CD4-positive, alpha-beta T cell treated with Interferon gamma for 1 hour (primary cell): ENCODE measurements at regions not wholly inside any gene's neighbourhood (a gene's known extent, or its start where the extent isn't known, plus 50 kb on each side); places are given as distances from the start of the nearest gene placed in this dataset.
A peak's percentile ranks its signal among the peaks of the same experiment; 100 is the strongest.

Experiments
- DNase-seq: peaks from one replicate; pipeline ENCODE4 v3.0.0-alpha.2; 2020

DNA sequence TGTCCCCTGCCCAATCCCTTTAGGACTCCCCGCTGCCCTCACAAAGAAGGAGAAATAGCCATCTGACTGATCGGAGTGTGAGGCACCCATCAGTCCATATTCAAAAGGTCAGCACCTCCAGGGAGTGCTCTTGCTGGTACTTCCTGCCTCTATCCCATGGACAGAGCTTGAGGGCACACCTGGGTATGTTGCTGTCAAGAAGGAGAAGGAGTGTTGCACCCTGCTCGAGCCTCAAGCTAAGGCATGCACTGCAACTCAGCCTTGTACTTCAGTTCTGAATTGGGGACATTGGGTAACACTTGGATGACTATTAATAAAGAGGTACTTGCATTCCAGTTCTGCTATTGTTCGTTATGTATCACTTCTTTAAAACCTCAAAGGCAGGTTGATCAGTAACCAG, 190.3 kb upstream of the ZC3H12A start:
- no peak for DNase-seq

DNA sequence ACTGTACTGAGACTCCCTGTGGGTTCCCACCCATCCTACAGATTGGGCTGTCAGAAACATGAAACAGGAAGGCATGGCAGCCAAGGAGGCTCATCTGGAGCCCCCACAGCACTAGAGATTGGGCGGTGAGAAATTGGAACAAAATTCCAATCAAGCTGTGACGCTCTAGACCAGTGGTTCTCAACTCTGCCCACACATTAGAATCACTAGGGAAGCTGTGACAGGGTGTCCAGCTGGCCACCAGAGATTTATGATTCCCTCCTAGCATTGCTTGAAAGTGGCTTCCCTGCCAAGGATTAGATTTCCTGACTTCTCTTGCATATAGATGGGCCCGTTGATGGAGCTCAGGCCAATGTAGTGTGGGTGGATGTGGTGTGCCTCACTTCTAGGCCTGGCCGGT, 187.5 kb upstream of the ZC3H12A start:
- no peak for DNase-seq

DNA sequence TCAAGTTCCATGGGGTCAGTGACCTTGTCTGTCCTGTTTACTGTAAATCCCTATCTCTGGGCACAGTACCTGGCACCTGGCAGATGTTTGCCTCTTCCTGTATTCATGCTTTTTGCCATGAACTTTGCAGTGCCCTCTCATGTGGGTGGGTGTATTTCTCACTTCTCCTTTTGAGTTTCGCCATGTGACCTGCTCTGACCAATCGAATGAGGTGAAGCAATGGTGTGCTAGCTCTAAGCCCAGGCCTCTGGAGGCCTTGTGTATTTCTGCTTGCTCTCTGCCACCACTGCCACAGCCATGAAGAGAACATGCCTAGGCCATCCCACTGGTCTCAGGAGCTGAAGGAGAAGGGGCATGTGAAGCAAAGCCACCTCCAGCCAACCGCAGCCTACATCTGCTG, 185.5 kb upstream of the ZC3H12A start:
- DNase-seq: peak; percentile 68

DNA sequence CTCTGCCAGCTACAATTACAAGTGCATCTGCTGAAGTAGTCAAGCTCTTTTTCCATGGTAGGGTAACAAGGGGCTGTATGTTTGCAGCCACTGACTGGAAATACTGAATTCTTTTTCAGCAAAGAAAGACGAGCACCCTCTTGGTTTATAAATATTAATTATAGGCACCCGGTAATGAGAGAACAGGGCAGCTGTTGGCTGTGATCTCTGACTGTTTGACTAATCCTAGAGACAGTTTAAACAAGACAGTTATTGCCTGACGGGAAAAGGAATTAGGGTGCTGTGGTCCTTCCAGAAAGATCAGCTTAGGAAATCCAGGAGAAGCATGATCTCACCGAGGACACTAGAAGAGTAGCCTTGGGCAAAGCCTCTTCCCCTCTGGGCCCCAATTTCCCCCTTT, 183.7 kb upstream of the ZC3H12A start:
- no peak for DNase-seq

DNA sequence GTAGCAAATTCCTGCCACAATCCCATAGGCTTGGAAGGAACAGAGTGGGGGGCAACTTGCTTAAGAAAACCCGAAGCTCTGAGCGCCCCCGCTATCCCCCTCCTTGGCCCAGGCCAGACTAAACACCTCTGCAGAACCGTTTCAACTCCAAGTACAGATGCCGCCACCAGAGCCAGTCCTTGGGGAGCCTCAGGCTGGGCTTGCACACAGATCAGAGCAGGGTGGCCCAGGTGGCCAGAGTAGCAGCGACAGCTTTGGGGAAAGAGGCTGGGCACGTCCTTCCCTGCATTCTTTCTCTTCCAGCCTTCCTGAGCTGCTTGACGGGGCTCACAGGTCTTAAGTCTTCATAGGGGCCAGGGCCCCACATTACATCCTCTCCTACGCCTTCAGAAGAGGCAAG, 181.6 kb upstream of the ZC3H12A start:
- no peak for DNase-seq

DNA sequence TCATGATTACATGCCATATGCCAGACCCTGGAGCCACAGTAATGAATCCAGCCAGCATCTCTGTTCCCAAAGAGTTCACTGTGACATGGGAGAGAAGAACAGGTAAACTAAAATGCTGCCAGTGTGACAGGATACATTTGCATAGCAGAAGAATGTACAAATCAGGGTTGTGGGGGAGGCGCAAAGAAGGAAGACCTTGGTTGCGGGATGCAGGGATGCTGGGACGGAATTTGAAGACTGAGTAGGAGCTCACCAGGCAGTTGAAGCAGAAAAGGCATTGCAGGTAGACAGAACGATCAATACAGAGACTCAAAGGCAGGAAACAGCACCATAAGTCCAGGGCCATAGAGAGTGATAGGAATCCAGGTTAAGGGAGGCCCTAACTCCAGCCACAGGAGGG, 180.3 kb upstream of the ZC3H12A start:
- no peak for DNase-seq

DNA sequence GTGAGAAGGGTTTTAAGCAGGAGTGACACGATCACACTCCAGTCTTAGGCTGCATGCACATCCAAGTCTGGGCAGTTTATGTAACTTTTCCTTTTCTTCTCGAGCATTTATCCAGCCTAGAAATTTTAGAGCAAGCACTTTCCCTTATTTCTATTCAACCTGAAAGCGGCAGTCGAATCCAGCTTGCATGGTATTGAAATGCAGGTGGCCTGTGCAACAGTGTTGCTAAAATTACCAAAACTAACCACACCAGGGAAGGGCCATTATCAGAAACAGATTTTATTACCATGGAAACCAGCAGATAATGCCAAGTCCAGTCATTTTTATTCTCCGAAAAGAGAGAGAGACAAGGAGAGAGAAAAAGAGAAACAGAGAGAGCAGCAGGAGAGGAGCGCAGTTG, 179.9 kb upstream of the ZC3H12A start:
- DNase-seq: no peak

DNA sequence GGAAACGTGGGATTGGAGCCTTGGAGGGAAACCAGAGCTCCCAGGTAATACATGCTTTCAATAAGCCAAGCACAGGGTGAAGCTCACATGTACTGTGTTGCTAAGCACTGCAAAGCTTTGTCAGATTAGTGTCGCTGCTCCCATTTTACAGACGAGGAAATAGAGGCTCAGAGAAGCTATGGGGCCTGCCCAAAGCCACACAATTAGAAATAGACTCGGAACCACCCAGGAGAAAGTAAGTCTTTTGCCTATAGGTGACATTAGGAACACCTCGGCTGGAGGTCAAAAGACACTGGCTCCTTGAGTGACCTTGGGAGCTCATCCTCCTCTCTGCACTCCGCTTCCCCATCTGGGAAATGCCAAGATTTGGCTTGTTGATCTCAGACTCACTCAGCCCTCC, 175.6 kb upstream of the ZC3H12A start:
- no peak for DNase-seq

DNA sequence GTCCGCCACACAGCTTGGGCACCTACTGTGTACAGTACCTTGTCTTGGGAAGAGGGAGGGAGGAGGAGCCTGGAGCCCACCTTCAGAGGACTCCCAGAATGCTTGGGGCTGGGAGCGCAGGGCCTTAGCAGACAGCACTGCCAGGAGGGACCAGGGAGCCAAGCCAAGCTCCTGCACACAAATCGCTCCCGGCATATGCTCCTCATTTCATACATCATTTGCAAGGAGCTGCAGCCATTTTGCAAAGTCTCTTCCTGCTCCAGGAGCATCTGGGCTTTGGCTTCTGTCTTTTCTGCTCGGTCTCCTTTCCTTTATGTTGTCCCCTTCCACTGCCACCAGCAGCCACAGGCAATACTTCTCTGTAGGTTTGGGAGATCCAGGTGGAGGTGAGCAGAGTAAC, 175.2 kb upstream of the ZC3H12A start:
- no peak for DNase-seq

DNA sequence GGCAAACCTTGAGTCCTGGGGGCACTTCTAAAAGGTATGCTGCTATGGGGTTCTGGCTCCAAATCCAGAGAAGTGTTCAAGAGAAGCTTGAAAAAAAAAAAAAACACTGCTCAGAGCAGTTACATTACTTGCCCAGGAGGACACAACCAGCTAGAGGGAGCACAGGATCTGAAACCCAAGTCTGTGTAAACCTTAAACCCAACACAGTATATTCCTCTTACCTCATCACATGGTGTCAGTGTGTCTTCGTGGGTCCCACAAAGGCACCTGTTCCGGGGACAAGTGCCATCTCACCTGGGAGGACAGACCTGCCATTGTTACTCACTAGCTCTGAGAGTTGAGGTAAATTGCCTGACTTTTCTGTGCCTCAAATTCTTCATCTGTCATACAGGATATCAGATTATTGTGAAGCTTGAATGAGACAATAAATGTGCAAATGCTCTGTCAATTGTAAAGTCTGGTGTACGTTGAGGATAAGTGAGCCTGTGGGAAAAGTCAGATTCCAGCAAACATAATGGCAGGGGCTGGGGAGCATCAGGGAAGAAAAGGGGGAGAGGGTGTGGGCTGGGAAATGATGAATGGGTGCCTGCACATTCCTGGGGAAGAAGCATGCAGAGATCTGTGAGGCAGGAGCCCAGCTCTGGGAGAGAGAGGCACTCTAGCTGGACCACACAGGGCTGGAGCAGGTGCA, 170.4 kb upstream of the ZC3H12A start:
- no peak for DNase-seq

DNA sequence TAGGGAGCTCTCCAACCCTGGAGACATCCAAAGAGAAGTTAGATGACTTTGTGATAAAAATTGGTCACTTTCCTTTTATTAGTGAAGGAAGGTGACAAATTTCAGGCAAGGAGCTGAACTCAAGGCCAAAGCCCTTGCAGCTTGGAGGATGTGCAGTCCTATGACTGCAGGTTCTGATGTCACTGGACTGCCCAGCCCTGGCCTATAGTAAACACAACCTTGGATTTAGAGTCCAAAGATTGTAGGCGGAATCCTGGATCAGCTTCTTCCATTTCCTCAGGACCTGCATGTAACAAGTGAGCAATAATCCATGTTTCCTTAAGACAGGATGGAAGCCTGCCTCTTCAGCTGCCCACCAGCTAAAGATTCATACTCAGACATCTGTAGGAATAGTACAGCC, 169.3 kb upstream of the ZC3H12A start:
- DNase-seq: no peak

DNA sequence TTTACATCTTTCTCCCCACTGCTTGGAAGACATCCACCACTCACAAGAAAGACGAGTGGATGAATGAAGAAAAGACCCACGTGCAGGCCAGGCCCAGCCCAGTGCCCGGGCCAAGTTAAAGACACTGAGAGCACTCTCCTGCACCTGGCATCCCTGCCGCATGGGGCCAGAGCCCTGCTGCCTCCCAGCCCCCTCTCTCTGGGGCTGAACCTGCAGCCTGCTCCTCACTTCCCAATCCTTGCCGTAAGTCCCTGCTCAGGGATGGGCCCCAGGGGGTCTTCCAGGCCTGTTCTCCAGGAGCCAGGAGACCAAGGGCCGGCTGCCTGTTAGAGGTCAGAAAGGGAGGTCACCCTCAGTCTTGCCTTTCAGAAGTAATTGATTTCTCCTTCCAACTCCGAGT, 168.5 kb upstream of the ZC3H12A start:
- DNase-seq: no peak

DNA sequence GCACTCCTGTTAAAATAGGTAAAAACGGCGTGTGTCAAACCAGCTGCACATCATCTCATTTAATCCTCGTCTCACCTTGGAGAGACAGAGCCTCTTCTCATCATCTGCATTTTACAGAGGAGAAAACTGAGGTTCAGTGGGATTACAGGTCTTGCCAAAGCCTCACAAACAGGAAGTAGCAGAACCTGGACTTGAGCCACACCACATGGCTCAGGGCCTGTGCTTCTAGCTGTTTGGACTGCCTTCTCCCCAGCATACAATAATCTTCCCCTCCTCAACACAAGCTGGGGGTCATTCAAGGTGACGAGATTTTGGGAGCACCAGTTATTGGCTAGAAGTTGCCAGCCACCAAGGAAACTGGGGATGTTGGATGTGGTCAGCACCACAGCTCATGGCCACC, 167.9 kb upstream of the ZC3H12A start:
- no peak for DNase-seq

DNA sequence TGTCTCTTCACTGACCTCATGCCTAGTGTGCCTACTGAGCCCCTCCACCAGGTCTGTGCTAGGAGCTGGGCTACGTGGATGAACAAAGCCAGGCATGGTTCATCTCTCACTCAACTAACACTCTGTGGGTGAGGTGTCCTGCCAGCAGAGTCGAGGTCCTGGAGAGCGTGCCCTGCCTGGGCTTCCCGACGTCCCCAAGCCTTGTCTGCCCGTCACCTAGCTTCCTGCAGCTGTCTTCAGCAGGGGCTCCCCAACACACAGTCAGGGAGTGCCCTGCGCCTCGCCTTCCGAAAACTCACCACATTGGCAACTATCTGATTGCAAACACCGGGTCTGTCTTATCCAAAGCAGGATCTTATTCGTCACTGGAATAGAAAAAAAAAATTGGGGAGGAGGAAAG, 167.5 kb upstream of the ZC3H12A start:
- no peak for DNase-seq

DNA sequence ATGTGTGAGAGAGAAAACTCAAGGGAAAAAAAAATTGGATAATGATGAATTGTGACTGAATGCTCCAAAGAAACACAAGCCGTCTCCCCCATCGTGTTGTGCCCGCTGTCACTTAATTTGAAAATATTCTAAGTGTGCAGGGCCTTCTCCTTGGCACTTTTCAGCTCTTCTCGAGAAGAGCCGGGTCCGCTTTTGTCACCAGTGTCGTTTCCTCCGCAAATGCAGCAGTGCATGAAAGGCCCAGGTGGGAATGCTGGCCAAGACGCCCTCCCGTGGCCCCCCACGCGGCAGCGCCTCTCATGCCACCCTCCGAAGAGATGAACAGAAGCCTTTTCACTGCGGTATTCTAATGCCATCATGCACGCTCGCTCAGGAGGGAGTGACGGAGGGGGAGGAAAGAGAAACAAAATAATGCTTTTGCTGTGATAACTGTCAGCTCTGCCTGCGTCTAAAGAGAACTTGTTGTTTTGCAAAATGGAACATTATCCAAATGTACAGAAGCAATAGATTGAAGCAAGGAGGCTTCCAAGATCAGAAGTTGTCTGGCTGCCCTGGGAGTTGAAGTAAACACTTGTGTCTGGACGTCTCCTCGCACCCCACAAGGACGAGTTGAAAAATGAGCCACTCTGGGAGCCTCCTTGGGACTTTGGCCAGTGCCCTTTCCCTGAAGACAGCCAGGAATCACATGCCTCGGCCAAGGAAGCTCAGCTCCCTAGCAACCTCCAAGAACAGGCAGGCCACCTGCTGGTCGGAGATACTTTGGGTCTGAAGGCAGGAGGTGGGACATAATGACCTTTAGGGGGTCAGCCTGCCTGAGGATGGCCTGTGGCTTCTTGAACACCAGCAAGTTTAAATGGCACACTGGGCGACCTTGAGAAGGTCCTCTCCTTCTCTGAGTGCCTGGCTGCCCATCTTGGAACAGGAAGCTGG, 166.1 kb upstream of the ZC3H12A start:
- no peak for DNase-seq

DNA sequence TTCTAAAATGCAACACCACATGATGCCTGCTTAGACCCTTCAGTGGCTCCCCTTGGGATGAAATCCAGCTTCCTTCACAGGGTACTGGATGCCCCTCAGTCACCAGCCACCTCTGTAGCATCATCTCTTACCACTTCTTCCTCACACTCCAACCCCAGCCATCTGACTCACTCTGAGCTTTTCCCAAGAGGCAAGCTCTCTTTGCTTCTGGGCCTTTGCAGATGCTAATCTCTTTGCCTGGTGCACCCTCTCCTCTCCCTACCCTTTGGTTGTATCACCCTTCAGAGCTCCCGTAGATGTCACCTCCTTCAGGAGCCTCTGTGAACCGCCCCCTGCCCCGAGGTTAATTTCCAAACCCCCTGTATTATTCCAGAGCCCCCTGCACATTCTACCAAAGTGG, 164.8 kb upstream of the ZC3H12A start:
- no peak for DNase-seq

DNA sequence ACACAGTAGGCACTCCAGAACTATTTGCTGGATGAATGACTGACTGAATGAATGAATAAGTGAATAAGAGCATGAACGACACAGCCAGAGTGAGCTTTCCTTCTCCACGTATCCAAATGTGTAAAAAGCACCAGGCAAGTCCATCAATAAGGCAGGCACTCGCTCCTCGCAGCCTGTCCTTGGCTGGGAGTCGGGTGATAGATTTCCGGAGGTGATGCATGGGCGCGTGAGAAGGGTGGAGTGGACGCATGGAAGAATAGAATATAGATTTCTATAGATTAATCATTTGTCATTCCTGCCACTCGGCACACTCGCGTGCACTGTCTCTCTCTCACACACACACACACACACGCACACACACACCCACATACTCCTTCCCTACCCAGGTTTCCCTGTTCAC, 164.3 kb upstream of the ZC3H12A start:
- no peak for DNase-seq

DNA sequence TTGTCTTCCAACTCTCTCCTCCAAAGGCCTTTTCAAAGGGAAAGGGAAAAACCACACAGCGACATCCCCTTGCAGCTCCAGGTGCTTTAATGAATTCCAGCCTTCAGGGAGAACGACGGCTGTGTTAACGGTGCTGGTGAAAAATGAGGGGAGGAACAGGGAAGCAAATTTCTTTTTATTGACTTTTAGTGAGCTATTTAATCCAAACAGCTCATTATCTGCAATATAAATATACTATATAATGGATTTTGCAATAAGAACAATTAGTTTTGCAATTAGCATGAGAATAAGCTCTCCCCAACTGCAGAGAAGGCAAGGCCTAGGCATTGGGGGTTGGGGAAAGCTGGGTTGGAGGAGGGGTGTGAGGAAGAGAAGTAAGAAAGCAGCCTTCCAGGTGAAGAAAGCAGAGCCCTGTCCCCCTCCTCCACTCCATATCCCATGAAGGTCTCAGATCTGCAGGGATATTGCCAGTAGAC, 159.0 kb upstream of the ZC3H12A start:
- no peak for DNase-seq

DNA sequence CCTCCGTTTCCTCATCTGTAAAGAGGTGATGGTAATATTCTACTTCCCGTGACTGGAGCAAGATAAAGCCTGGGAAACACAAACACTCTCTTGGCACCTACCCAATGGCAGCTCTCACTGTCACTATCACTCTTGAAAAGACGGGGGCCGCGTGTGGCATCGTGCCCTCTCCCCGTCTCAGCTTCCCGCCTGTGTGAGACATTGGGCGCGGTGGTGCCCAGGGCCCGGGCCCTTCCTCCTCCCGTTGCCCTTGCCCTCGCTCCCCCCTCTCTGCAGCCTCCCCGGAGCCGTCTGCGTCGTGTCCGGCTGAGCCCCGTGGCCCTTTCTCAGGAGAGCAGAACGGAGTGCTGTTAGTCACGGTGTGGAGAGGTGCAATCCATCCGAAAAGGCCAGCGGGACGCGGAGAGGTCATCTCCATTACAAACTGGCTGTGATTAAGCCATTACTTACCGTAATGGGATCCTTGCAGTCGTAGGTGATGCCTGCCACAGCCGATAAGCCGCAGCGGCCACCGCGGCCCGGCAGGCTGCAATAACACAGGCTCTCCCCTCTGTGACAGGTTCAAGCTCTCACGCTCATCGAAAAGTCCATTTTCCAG, 156.4 kb upstream of the ZC3H12A start:
- no peak for DNase-seq

DNA sequence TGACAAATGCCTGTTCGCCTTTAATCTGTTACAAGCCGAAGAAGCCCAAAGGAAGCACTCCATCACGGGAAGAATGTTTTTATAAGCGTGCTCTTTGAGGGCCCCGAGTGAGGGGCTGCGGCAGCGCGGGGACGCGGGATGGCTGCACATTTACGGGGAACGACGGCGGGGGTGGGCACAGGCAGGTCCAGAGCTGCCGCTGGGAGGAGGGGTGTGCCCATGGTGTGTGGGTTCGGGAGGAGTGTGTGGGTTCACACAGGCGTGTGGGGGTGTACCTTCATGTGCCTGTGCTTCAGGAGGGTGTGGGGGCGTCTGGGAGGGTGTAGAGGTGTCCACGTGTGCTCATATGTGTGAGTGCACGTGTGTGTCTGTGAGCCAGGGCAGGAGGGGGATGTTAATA, 155.9 kb upstream of the ZC3H12A start:
- DNase-seq: no peak

DNA sequence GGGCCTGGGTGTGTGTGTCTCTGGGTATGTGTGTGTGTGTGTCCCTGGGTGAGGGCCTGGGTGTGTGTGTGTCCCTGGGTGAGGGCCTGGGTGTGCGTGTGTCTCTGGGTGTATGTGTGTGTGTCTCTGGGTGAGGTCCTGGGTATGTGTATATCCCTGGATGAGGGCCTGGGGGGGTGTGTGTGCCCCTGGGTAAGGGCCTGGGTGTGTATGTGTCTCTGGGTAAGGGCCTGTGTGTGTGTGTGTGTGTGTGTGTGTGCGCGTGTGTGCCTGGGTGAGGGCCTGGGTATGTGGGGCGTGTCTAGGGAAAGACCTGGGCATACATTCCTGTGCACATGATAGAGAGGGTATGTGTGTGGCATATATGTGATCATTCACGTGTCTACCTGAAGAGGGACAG, 155.1 kb upstream of the ZC3H12A start:
- no peak for DNase-seq

DNA sequence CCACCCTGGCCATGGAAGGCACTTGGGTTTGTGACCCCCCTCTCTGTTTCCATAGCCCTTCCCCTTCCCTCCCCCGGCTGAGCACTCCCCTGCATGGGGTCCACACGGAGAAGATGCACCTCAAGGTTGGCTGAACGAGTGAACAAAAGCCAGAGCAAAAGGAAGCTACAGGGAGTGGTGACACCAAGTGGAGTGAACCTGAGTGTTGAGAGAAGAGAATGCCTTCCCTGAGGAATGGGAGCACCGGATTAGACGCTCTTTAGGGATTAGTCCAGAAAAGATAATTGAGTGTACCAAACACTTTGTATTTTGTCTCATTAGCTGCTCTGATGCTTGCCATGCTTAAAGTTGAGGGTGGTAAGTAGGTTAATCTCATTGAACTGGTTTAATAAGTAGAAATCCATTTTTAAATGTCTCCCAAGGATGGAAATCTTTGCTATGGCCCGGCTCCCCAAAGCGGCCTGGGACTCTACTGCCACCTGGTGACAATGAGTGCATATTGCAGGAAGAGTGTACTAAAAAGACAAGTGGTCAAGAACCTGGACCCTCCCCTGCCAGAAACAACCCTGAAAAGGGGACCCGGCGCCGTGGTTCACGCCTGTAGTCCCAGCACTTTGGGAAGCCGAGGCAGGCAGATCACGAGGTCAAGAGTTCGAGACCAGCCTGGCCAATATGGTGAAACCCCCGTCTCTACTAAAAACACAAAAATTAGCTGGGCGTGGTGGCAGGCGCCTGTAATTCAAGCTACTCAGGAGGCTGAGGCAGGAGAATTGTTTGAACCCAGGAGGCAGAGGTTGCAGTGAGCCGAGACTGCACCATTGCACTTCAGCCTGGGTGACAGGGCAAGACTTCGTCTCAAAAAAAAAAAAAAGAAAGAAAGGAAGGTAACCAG, 150.6 kb upstream of the ZC3H12A start:
- DNase-seq: no peak

DNA sequence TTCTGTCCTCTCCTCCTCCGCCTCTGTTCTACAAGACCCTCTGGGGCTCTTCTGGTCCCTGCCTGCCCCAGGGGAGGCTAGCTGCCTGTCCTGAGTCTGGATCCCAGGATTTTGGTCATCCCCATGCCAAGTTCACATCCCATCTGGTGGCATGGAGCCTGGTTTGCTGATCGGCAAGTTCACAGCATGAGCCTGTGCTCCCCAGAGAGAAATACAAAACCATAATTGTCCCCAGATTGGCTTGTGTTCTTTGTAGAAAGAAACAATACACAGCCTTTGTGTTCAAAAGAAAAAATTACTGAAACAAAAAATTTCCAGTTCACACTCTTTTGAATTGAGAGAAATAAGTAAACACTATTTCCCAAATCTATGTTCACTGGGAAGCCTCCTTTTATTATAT, 149.4 kb upstream of the ZC3H12A start:
- DNase-seq: no peak
